ENCODE measurements at regions not wholly inside any gene's neighbourhood (a gene's known extent, or its start where the extent isn't known, plus 50 kb on each side); places are given as distances from the start of the nearest gene placed in this dataset.

DNA sequence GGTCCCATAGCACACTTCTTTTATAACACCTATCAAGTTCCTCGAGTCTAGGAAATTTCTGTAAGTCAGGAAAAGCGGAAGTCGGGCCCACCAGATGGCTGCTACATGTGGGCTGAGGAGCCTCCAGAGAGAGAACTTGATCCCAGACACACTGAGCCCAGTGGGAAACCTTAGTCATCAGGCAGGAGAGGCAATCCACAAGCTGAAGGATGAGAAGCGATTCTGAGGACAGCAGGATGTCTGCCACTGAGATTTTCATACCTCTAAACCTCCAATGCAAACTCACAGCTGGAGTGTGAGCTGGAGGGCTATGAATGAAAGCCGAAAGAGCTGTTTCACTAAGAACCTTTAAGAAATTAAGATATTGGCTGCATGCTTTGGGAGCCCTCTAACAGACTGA, 52.6 kb upstream of the PDHA1 start (continued):
- no peak for TF ChIP-seq ZNF274 (IDR thresholded peaks at IDR 0.05; ENCODE audit: insufficient read depth, insufficient read length)
- TF ChIP-seq SPI1 (IDR thresholded peaks at IDR 0.05; ENCODE audit: borderline replicate concordance, insufficient read depth, low read depth, low read length) = no peak
- TF ChIP-seq SMAD5 (IDR thresholded peaks at IDR 0.05; ENCODE audit: low read depth) = no peak

DNA sequence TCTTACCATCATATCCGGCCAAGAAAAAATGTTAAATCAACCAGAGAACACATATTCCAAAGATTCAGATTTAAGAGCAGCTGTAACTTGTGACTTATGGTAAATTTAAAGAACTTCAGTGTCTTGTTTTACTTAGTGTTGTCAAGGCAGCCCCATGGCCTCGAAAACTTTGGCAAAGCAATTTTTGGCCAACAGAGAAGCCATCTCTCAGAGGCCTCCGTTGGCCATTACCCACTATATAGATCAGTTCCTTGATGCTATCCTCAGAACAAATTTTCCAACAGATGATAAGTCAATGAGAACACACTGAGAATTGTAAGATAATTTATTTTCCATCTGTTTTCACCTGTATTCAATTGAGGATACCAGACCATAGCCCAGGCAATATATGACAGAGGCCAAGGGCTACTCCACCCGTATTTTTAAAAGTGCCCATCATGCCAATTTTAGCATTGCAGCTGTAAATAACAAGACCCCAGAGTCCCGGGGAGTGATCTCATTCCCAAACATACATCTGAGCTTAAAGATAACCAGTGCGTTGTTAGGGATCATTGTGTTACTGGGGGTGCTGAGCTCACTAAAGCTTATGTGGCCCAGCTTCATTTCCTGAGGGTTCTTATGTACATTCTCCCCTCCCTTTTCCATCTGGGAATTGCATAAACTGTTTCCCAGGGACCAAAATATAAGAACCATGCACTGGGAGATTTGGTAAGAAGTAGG, 50.0 kb upstream of the PDHA1 start:
- TF ChIP-seq TARDBP (IDR thresholded peaks at IDR 0.05; ENCODE audit: borderline replicate concordance) (no peak), JUNB (IDR thresholded peaks at IDR 0.05) (no peak), CHD2 (IDR thresholded peaks at IDR 0.05; ENCODE audit: borderline replicate concordance, low read depth, low read length) (no peak), YBX1 (IDR thresholded peaks at IDR 0.05) (no peak), RUNX3 (IDR thresholded peaks at IDR 0.05; ENCODE audit: low read length) (no peak), FOXM1 (IDR thresholded peaks at IDR 0.05; ENCODE audit: low read depth, low read length) (no peak), DPF2 (IDR thresholded peaks at IDR 0.05) (no peak), BRCA1 (IDR thresholded peaks at IDR 0.05; ENCODE audit: low read depth, low read length) (no peak), KDM1A (IDR thresholded peaks at IDR 0.05; ENCODE audit: borderline replicate concordance) (no peak), RB1 (IDR thresholded peaks at IDR 0.05; ENCODE audit: borderline replicate concordance) (no peak), ATF7 (IDR thresholded peaks at IDR 0.05; ENCODE audit: low read depth) (no peak), RCOR1 (conservative IDR thresholded peaks at IDR 0.05; ENCODE audit: low read depth, low read length) (no peak), NBN (IDR thresholded peaks at IDR 0.05) (no peak), ATF2 (IDR thresholded peaks at IDR 0.05; ENCODE audit: low read length) (no peak), NFYB (IDR thresholded peaks at IDR 0.05; ENCODE audit: insufficient read depth, low read depth, low read length) (no peak), NRF1 (conservative IDR thresholded peaks at IDR 0.05; ENCODE audit: low read depth, low read length) (no peak), MYB (IDR thresholded peaks at IDR 0.05; ENCODE audit: borderline replicate concordance, low read depth, low read length) (no peak), PAX5 (IDR thresholded peaks at IDR 0.05; ENCODE audit: borderline replicate concordance, low read depth, low read length) (no peak)
- TF ChIP-seq, protein P1, sequence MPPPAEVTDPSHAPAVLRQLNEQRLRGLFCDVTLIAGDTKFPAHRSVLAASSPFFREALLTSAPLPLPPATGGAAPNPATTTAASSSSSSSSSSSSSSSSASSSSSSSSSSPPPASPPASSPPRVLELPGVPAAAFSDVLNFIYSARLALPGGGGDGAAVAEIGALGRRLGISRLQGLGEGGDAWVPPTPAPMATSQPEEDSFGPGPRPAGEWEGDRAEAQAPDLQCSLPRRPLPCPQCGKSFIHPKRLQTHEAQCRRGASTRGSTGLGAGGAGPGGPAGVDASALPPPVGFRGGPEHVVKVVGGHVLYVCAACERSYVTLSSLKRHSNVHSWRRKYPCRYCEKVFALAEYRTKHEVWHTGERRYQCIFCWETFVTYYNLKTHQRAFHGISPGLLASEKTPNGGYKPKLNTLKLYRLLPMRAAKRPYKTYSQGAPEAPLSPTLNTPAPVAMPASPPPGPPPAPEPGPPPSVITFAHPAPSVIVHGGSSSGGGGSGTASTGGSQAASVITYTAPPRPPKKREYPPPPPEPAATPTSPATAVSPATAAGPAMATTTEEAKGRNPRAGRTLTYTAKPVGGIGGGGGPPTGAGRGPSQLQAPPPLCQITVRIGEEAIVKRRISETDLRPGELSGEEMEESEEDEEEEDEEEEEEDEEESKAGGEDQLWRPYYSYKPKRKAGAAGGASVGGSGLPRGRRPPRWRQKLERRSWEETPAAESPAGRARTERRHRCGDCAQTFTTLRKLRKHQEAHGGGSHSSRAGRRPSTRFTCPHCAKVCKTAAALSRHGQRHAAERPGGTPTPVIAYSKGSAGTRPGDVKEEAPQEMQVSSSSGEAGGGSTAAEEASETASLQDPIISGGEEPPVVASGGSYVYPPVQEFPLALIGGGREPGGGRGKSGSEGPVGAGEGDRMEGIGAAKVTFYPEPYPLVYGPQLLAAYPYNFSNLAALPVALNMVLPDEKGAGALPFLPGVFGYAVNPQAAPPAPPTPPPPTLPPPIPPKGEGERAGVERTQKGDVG (CRISPR knock-in tag; IDR thresholded peaks at IDR 0.05) = no peak
- SMC1A ChIA-PET (ENCODE audit: uncharacterized antibody, unreplicated experiment) = no interaction called here
- Histone ChIP-seq H3K36me3 (ENCODE audit: control insufficient read depth in 2 of 2, insufficient read depth in 2 of 2, low read length in 1 of 2) (no peaks in the 10 kb centered on the region), H3K27ac (ENCODE audit: control insufficient read depth, insufficient read depth) (no peak overlapping the region), H3K4me3 (no peak overlapping the region), H3K4me1 (ENCODE audit: control insufficient read depth, insufficient read depth, low read length) (no peaks in the 10 kb centered on the region), H3K27me3 (replicated peaks in 1 of 2; ENCODE audit: control insufficient read depth in 2 of 2, insufficient read depth in 2 of 2, low read length in 1 of 2) (no peaks in the 10 kb centered on the region; a peak in 1 of 4 replicates), H3K4me2 (ENCODE audit: control insufficient read depth, insufficient read depth) (no peak overlapping the region), H3K79me2 (ENCODE audit: control insufficient read depth, insufficient read depth, low read length) (no peaks in the 10 kb centered on the region), H3K9ac (ENCODE audit: control insufficient read depth, insufficient read depth, low read length) (no peak overlapping the region), H4K20me1 (ENCODE audit: control insufficient read depth, insufficient read depth) (no peaks in the 10 kb centered on the region), H3K9me3 (replicated peaks; ENCODE audit: control insufficient read depth, insufficient read depth, low read length) (no peaks in the 10 kb centered on the region), H2AFZ (ENCODE audit: control insufficient read depth, low read depth, low read length) (no peak overlapping the region)
- RAD21 ChIA-PET (ENCODE audit: unreplicated experiment) = no interaction called here
- DNase-seq (ENCODE audit: low read depth, low spot score) = no peak
- ATAC-seq = no peak
- 5% methylated on average over 6 of the region's 6 CpGs for WGBS (ENCODE audit: insufficient coverage, insufficient replicate concordance, low lambda C conversion rate, missing lambda C conversion rate)
- POLR2A ChIA-PET = no interaction called here
- CTCF ChIA-PET = no interaction called here
- intact Hi-C loops (cut with micrococcal nuclease; ENCODE audit: unreplicated experiment) = no loop called here
- FAIRE-seq = no peak
- no TSS peak for BruUV-seq (replicated peaks)
- in situ Hi-C loops (cut with MboI) = no loop called here
